ENCODE measurements at regions not wholly inside any gene's neighbourhood (a gene's known extent, or its start where the extent isn't known, plus 50 kb on each side); places are given as distances from the start of the nearest gene placed in this dataset.

GRCh38 chr2:7108792-7109532 is 191.8 kb downstream of the RNF144A start:
- TF ChIP-seq TAF1 (IDR thresholded peaks at IDR 0.05; ENCODE audit: low read depth) (no peak), ZBTB7A (IDR thresholded peaks at IDR 0.05; ENCODE audit: low read depth) (no peak)

- TF ChIP-seq TCF12 (IDR thresholded peaks at IDR 0.05; ENCODE audit: low read depth) (no peak), ZBTB7A (IDR thresholded peaks at IDR 0.05; ENCODE audit: low read depth) (no peak)
These were observed 192.3 kb downstream of the RNF144A start for GRCh38 chr2:7109533-7109885.

DNA sequence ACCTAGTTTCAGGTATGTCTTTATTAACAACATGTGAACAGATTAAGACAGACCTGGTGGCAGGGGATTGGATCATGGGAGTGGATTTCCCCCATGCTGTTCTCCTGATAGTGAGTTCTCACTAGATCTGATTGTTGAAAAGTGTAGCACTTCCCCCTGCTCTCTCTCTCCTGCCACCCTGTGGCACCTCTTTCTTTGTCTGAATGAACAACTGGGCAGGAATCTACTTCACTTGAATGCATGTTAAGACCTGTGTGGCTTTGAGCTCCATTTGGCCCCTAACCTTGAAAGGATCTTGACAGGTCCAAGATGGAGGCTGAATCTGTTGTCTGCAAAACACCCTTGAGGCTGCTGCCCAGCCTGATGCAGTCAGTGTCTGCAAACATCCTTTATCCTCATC is 194.4 kb downstream of the RNF144A start:
- TF ChIP-seq ZBTB7A (IDR thresholded peaks at IDR 0.05; ENCODE audit: low read depth) (no peak), TCF12 (IDR thresholded peaks at IDR 0.05; ENCODE audit: low read depth) (no peak), TAF1 (IDR thresholded peaks at IDR 0.05; ENCODE audit: low read depth) (no peak), NFIC (IDR thresholded peaks at IDR 0.05) (no peak), CEBPB (IDR thresholded peaks at IDR 0.05) (no peak)

DNA sequence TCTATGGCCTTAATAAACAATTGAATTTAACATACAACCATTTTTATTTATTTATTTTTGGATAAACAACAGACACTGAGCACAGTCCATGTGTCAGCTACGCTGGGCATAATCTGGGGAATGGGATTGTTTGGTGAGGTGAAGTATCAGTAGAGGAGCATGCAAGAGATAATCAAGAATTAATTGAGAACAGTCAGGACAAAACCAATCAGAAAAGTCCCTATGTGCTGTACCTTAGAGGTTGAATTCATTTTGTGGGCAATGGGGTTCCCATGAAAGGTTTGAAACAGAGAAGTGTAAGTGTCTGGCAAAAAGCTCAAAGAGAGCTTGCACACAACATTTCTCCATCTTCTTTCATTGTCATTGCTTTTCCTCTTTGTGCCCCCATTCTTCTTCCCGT is 198.2 kb downstream of the RNF144A start:
- TF ChIP-seq YY1 (IDR thresholded peaks at IDR 0.05; ENCODE audit: low read depth) = no peak
- no peak for TF ChIP-seq FOXM1 (IDR thresholded peaks at IDR 0.05; ENCODE audit: borderline replicate concordance, low read depth)
- TF ChIP-seq ZBTB7A (IDR thresholded peaks at IDR 0.05; ENCODE audit: low read depth) = no peak
- no peak for TF ChIP-seq CEBPB (IDR thresholded peaks at IDR 0.05)
- no peak for TF ChIP-seq TCF12 (IDR thresholded peaks at IDR 0.05; ENCODE audit: low read depth)
- no peak for TF ChIP-seq EGR1 (IDR thresholded peaks at IDR 0.05)
- no peak for TF ChIP-seq TAF1 (IDR thresholded peaks at IDR 0.05; ENCODE audit: low read depth)
- TF ChIP-seq RAD21 (IDR thresholded peaks at IDR 0.05; ENCODE audit: low read depth) = no peak
- TF ChIP-seq TEAD4 (IDR thresholded peaks at IDR 0.05) = no peak
- TF ChIP-seq, protein P1, sequence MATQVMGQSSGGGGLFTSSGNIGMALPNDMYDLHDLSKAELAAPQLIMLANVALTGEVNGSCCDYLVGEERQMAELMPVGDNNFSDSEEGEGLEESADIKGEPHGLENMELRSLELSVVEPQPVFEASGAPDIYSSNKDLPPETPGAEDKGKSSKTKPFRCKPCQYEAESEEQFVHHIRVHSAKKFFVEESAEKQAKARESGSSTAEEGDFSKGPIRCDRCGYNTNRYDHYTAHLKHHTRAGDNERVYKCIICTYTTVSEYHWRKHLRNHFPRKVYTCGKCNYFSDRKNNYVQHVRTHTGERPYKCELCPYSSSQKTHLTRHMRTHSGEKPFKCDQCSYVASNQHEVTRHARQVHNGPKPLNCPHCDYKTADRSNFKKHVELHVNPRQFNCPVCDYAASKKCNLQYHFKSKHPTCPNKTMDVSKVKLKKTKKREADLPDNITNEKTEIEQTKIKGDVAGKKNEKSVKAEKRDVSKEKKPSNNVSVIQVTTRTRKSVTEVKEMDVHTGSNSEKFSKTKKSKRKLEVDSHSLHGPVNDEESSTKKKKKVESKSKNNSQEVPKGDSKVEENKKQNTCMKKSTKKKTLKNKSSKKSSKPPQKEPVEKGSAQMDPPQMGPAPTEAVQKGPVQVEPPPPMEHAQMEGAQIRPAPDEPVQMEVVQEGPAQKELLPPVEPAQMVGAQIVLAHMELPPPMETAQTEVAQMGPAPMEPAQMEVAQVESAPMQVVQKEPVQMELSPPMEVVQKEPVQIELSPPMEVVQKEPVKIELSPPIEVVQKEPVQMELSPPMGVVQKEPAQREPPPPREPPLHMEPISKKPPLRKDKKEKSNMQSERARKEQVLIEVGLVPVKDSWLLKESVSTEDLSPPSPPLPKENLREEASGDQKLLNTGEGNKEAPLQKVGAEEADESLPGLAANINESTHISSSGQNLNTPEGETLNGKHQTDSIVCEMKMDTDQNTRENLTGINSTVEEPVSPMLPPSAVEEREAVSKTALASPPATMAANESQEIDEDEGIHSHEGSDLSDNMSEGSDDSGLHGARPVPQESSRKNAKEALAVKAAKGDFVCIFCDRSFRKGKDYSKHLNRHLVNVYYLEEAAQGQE (IDR thresholded peaks at IDR 0.05; ENCODE audit: low read depth) = no peak
- TF ChIP-seq, protein P2, sequence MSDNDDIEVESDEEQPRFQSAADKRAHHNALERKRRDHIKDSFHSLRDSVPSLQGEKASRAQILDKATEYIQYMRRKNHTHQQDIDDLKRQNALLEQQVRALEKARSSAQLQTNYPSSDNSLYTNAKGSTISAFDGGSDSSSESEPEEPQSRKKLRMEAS (IDR thresholded peaks at IDR 0.05) = no peak

- TF ChIP-seq ZBTB7A (IDR thresholded peaks at IDR 0.05; ENCODE audit: low read depth) (no peak), EGR1 (IDR thresholded peaks at IDR 0.05) (no peak), TCF12 (IDR thresholded peaks at IDR 0.05; ENCODE audit: low read depth) (no peak), FOXM1 (IDR thresholded peaks at IDR 0.05; ENCODE audit: borderline replicate concordance, low read depth) (no peak), EP300 (IDR thresholded peaks at IDR 0.05; ENCODE audit: borderline replicate concordance) (no peak), CEBPB (IDR thresholded peaks at IDR 0.05) (no peak)
These were observed 198.7 kb downstream of the RNF144A start for GRCh38 chr2:7115906-7116305.

DNA sequence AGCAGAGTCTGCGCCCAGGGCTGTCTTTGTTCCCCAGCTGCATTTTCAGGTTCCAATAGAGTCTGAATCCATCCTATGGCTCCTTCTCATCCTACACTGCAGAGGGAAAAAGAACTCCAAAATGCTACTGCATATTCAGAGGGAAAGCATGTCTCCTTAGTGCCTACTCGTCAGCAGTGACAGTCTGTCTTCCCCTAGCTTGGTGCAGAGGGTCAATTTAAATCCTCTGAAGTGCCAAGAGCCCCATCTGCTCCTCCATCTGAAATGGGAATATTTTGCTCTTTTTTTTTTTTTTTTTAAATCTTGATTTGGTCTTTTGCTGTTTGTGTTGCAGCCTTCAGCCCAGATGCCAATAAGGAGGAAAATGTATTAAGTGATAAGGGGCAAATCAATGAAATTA is 199.3 kb downstream of the RNF144A start:
- TF ChIP-seq TEAD4 (IDR thresholded peaks at IDR 0.05) (no peak), TAF1 (IDR thresholded peaks at IDR 0.05; ENCODE audit: low read depth) (no peak), NFIC (IDR thresholded peaks at IDR 0.05) (no peak), EP300 (IDR thresholded peaks at IDR 0.05; ENCODE audit: borderline replicate concordance) (no peak), CEBPB (IDR thresholded peaks at IDR 0.05) (no peak), YY1 (IDR thresholded peaks at IDR 0.05; ENCODE audit: low read depth) (no peak), EGR1 (IDR thresholded peaks at IDR 0.05) (no peak), RAD21 (IDR thresholded peaks at IDR 0.05; ENCODE audit: low read depth) (no peak), FOXM1 (IDR thresholded peaks at IDR 0.05; ENCODE audit: borderline replicate concordance, low read depth) (no peak), TCF12 (IDR thresholded peaks at IDR 0.05; ENCODE audit: low read depth) (no peak), ZBTB7A (IDR thresholded peaks at IDR 0.05; ENCODE audit: low read depth) (no peak), CREB1 (IDR thresholded peaks at IDR 0.05; ENCODE audit: low read depth) (no peak)
- TF ChIP-seq, protein P3, sequence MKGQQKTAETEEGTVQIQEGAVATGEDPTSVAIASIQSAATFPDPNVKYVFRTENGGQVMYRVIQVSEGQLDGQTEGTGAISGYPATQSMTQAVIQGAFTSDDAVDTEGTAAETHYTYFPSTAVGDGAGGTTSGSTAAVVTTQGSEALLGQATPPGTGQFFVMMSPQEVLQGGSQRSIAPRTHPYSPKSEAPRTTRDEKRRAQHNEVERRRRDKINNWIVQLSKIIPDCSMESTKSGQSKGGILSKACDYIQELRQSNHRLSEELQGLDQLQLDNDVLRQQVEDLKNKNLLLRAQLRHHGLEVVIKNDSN (IDR thresholded peaks at IDR 0.05) = no peak
- TF ChIP-seq, protein P2 (IDR thresholded peaks at IDR 0.05) = no peak
- TF ChIP-seq, protein P1 (IDR thresholded peaks at IDR 0.05; ENCODE audit: low read depth) = no peak

DNA sequence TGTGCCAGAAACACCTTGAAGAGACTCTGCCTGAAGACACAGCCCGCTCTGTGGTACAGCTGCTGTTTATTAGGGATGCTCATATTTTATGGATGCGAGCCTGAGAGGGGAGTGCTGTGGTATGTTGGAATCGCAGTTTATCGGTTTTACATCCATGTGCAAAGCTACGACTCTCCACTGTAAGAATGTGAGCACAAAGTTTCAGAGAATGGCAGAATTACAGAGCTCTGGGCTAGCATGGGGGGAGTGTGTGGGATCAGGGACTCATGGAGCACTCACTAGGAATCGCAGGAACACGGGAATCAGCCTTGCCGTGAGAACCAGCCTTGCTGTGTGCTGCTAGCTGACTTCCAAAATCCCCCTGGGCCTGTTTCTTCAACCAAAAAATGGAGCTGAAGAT is 199.9 kb downstream of the RNF144A start:
- TF ChIP-seq EP300 (IDR thresholded peaks at IDR 0.05; ENCODE audit: borderline replicate concordance) (no peak), CEBPB (IDR thresholded peaks at IDR 0.05) (no peak), TAF1 (IDR thresholded peaks at IDR 0.05; ENCODE audit: low read depth) (no peak)
